GM19328 (cell line): ENCODE measurements at regions not wholly inside any gene's neighbourhood (a gene's known extent, or its start where the extent isn't known, plus 50 kb on each side); places are given as distances from the start of the nearest gene placed in this dataset.

Source experiments
- ATAC-seq: cut with Tn5 transposase; IDR thresholded peaks from one replicate; pipeline ENCODE4 v1.9.1; 2021; ENCODE audit warnings: mild to moderate bottlenecking, moderate library complexity; ENCODE audit not compliant: unreplicated experiment

DNA sequence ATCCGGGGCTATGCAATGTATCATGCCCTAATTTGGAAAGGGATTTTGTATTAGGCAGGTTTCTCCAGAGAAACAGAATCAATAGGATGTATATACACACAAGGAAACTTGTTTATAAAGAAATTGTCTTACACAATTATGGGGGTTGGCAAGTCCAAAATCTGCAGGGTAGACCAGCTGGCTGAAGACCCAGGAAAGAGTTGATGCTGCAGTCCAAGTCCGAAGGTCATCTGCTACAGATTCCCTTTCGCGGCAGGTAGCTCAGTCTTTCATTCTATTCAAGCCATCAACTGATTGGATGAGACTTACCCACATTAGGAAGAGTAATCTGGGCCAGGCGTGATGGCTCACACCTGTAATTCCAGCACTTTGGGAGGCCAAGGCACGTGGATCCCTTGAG is 54.6 kb upstream of the CXADR start:
- ATAC-seq, result no peak

DNA sequence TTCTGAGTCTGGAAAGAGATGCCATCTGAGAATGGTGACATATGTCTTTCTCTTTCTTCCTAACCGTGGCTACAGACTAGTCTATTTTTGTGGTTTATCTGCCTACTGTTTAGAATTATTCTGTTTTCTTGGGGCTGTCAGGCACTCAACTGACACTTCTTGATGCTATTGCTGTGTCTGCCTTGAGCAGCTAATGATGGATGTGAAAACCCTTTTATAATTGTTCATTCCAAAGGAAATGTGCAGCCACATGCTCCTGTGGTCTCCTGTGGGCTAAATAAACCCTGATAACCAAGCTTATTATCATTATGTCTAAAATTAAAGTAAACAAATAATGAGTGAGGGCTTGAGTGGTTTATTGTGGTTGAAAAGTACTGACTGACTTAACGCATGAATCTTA is 52.7 kb upstream of the CXADR start:
- no peak for ATAC-seq

DNA sequence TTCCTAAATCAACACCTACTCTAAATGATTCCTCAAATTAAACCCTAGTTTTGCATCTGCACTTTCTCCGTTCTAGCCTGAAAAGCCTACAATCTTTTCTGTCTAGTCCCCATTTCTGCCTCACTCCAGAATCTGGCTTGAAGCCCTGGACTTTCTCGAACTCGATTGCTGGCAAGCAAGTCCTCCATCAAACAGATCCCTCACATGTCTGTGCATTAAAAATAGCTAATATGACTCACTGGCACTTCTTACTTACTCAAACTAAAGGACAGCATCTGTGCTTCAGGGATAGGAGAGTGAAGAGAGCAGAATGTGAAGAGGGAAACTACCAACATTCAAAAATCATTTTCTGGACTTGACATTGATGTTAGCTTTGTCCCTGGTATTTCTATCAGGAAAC is 51.8 kb upstream of the CXADR start:
- no peak for ATAC-seq

DNA sequence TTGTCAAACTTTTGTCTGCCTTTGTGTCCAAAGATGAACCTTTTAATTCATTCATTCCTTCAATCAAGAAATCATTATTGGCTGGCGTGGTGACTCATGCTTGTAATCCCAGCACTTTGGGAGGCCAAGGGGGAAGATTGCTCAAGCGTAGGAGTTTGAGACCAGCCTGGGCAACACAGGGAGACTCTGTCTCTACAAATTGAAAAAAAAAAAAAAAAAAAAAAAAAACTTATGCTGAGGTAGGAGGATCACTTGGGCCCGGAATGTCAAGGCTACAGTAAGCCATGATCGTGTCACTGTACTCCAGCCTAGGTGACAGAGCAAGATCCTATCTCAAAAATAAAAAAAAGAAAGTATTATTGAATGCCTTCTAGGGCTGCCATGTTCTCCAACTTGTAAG is 51.3 kb upstream of the CXADR start:
- no peak for ATAC-seq

DNA sequence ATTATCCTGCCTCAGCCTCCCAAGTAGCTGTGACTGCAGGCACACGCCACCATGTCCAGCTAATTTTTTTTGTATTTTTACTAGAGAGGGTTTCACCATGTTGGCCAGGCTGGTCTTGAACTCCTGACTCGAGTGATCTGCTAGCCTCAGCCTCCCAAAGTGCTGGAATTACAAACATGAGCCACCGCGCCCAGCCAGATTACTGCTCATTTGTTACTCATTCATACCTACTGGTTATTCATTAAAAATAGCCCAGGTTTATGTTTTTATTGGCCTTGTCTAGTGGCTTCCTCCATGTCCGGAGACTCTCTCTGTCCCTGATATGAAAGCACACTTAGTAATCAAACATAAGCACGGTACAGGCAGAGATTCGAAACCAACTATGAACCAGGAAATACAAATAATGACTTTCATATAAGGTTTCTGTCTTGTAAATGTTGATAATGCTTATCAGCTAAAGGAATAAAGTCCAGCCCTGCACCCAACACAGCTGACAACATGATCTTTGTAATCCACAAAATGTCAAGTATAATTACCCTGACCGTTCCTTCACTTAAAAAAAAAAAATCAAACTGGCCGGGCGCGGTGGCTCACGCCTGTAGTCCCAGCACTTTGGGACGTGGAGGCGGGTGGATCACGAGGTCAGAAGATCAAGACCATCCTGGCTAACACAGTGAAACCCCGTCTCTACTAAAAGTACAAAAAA is 50.4 kb upstream of the CXADR start:
- ATAC-seq, result no peak
